Muscle layer of duodenum (tissue), 2 donors: ENCODE measurements at regions not wholly inside any gene's neighbourhood (a gene's known extent, or its start where the extent isn't known, plus 50 kb on each side); places are given as distances from the start of the nearest gene placed in this dataset.

Experiments used
- H3K27ac ChIP-seq: one replicate; pipeline ENCODE4 v1.7.0; 2013; ENCODE audit warnings: mild to moderate bottlenecking, low read length
- H3K27me3 ChIP-seq: one replicate; pipeline ENCODE4 v1.7.0; 2013; ENCODE audit warnings: low read depth, mild to moderate bottlenecking, control low read depth, low read length
- H3K36me3 ChIP-seq, 2 donors: one replicate each; pipeline ENCODE4 v1.7.0; 2013; ENCODE audit warnings: low read length in 2 of 2, control low read depth in 1 of 2, mild to moderate bottlenecking in 1 of 2; ENCODE audit not compliant: insufficient read depth in 2 of 2, control insufficient read depth in 1 of 2
- H3K4me1 ChIP-seq, 2 donors: one replicate each; pipeline ENCODE4 v1.7.0; 2013; ENCODE audit warnings: low read length in 2 of 2, mild to moderate bottlenecking in 2 of 2, control low read depth in 1 of 2, moderate library complexity in 1 of 2; ENCODE audit not compliant: insufficient read depth in 2 of 2, control insufficient read depth in 1 of 2
- H3K4me3 ChIP-seq, 2 donors: one replicate each; pipeline ENCODE4 v1.7.0; 2013; ENCODE audit warnings: low read length in 2 of 2, low read depth in 1 of 2, mild to moderate bottlenecking in 1 of 2
- H3K9me3 ChIP-seq, 2 donors: one replicate each; pipeline ENCODE4 v1.7.0; 2013; ENCODE audit warnings: low read length in 2 of 2, control low read depth in 1 of 2, mild to moderate bottlenecking in 1 of 2; ENCODE audit not compliant: control insufficient read depth in 1 of 2
- donor health status: healthy.

DNA sequence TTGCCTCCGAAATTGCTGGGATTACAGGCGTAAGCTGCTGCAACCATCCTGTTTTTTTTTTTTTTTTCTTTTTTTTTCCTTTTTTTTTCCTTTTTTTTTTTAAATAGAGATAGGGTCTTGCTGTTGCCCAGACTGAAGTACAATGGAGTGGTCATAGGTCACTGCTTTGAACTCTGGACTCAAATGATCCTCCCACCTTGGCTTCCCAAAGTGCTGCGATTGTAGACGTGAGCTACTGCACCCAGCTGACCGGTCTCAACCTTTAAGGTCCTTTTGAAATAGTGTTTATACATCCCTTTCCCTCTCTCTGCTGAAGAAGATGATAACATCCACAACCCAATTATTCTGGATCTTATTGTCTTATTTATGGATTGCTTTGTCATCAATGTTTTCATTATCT is 548.7 kb downstream of the GBA3 start:
- H3K27ac ChIP-seq = no peak overlapping the region
- H3K36me3 ChIP-seq = no peaks in the 10 kb centered on the region
- no peaks in the 10 kb centered on the region for H3K4me1 ChIP-seq
- H3K9me3 ChIP-seq = no peaks in the 10 kb centered on the region
- H3K4me3 ChIP-seq = no peak overlapping the region
- H3K27me3 ChIP-seq = no peaks in the 10 kb centered on the region

GRCh38 chr4:23238848-23239247 is 546.1 kb downstream of the GBA3 start:
- no peaks in the 10 kb centered on the region for H3K36me3 ChIP-seq
- no peaks in the 10 kb centered on the region for H3K27me3 ChIP-seq
- H3K4me3 ChIP-seq = no peak overlapping the region
- H3K9me3 ChIP-seq = no peaks in the 10 kb centered on the region
- no peaks in the 10 kb centered on the region for H3K4me1 ChIP-seq
- no peak overlapping the region for H3K27ac ChIP-seq

GRCh38 chr4:23237771-23238170 is 545.0 kb downstream of the GBA3 start:
- Histone ChIP-seq H3K27ac (no peak overlapping the region), H3K36me3 (no peaks in the 10 kb centered on the region), H3K27me3 (no peaks in the 10 kb centered on the region), H3K9me3 (no peaks in the 10 kb centered on the region), H3K4me1 (no peaks in the 10 kb centered on the region), H3K4me3 (no peak overlapping the region)

DNA sequence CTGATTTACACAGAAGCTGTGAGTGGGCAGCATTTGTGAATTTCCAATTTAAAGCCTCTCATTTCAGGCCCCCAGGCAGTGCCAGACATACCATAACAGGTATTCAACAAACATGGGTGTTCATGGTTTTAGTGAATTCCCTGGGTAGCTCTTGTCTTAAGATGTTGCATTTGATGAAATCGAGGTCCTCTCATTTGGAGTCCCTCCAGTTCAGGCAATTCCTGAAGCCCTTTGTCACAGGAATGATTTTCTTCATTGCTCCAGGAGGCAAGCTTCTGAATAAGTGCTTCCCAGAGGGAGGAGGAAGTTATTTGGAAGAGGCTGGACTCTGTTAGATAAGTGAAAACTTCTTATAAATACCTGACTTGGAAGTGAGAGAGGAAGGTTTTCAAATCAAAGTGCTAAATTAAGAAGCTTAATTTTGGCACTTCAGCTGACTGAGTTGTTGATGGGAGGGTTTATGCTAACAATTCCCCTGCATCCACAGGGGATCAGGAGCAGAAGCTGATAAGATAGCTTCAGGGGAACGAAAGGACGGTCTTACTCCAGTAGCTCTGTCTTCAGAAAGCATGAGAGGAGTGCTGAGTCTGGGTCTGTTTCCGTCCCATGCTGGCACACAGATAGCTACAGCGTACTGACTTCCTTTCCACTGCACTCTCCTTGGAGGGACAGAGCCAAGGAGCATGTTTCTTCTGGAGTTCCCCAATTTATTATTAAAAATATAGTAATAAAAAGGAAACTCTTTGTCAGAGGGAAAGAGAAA is 543.1 kb downstream of the GBA3 start:
- no peaks in the 10 kb centered on the region for H3K4me1 ChIP-seq
- H3K27ac ChIP-seq = no peak overlapping the region
- no peak overlapping the region for H3K4me3 ChIP-seq
- H3K27me3 ChIP-seq = no peaks in the 10 kb centered on the region
- no peaks in the 10 kb centered on the region for H3K36me3 ChIP-seq
- no peaks in the 10 kb centered on the region for H3K9me3 ChIP-seq

DNA sequence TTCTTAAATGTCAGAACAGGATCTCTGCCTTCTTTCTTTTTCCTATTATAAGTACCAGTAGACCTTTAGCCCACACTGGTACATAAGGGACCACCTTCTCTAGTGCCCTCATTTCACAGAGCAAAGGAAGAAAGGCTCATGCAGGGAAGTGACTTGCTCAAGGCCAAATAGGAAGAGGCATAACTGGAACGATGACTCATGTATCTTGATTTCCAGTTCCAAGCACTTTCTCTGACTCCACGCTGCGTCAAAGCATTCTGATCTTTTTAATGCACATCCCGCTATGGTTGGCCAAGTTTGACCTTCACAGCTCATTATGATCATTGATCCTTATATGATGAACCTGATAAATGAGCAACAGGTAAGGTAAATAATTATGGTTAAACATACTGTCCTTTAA is 542.0 kb downstream of the GBA3 start:
- Histone ChIP-seq H3K27me3 (no peaks in the 10 kb centered on the region), H3K36me3 (no peaks in the 10 kb centered on the region)

DNA sequence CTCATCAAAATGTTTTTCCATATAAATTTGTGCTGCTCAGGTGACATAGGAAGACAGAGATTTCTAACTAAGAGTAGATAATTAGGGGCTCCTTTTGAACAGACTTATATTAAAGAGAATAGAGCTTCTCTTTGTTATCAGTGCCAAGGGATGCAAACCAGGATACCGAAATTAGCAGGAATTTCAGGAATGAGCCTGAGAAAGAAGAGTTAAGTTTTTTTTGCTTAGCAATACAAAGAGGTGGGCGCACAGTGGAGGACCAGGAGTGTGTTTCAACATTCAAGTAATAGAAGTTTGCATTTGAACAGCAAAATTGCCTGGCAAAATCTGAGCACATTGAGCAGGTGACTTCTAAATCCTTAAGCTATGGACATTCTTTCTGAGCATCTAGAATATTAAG is 541.3 kb downstream of the GBA3 start:
- Histone ChIP-seq H3K4me1 (no peaks in the 10 kb centered on the region), H3K27ac (no peak overlapping the region), H3K27me3 (no peaks in the 10 kb centered on the region), H3K4me3 (no peak overlapping the region), H3K36me3 (no peaks in the 10 kb centered on the region), H3K9me3 (no peaks in the 10 kb centered on the region)

More for the DNA sequence above, 542.0 kb downstream of the GBA3 start:
- H3K9me3 ChIP-seq = no peaks in the 10 kb centered on the region
- no peaks in the 10 kb centered on the region for H3K4me1 ChIP-seq
- H3K27ac ChIP-seq = no peak overlapping the region
- H3K4me3 ChIP-seq = no peak overlapping the region

- Histone ChIP-seq H3K27me3 (no peaks in the 10 kb centered on the region), H3K9me3 (no peaks in the 10 kb centered on the region), H3K4me1 (no peaks in the 10 kb centered on the region), H3K4me3 (no peak overlapping the region), H3K27ac (no peak overlapping the region), H3K36me3 (no peaks in the 10 kb centered on the region)
Observed at GRCh38 chr4:23233596-23233995, 540.9 kb downstream of the GBA3 start.

DNA sequence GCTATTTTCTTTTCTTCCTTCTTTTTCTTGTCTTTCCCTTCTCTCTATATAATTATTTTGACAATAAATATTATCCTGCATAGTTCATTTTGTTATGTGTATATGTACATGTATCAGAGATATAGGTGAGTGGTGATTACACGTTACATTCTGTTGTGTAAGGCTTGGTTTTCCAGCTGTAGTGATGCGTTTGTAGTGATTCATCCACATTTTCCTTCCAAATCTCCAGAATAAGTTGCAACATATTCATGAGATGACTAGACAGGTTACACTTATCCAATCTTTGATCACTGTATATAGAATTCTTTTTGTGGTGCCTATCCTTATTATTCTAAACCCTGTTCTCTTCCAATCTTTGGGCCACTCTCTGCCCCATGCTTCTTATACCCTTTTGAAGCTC is 540.2 kb downstream of the GBA3 start:
- H3K4me3 ChIP-seq = no peak overlapping the region
- no peaks in the 10 kb centered on the region for H3K9me3 ChIP-seq
- no peak overlapping the region for H3K27ac ChIP-seq
- H3K36me3 ChIP-seq = no peaks in the 10 kb centered on the region
- no peaks in the 10 kb centered on the region for H3K4me1 ChIP-seq
- no peaks in the 10 kb centered on the region for H3K27me3 ChIP-seq

DNA sequence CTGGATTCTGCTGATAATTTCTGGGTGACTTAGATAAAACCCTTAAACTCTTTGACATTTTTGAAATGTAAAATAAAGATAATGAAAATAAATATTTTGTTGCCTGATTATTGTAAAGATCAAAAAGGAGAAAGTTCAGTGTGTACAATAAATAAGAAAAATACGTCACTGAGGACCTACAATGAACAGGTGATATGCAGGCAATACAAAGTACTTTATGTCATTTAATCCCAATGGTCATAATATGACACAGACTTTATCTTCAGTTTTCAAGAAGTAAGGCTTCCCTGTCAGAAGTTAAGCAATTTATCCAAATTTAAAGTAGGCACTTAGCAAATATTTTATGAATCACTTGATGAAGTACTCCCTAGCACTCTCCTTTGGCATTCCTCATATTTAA is 532.8 kb downstream of the GBA3 start:
- H3K36me3 ChIP-seq = no peaks in the 10 kb centered on the region
- H3K9me3 ChIP-seq = no peaks in the 10 kb centered on the region
- H3K27me3 ChIP-seq = no peaks in the 10 kb centered on the region
- no peak overlapping the region for H3K27ac ChIP-seq
- H3K4me1 ChIP-seq = no peaks in the 10 kb centered on the region
- no peak overlapping the region for H3K4me3 ChIP-seq

DNA sequence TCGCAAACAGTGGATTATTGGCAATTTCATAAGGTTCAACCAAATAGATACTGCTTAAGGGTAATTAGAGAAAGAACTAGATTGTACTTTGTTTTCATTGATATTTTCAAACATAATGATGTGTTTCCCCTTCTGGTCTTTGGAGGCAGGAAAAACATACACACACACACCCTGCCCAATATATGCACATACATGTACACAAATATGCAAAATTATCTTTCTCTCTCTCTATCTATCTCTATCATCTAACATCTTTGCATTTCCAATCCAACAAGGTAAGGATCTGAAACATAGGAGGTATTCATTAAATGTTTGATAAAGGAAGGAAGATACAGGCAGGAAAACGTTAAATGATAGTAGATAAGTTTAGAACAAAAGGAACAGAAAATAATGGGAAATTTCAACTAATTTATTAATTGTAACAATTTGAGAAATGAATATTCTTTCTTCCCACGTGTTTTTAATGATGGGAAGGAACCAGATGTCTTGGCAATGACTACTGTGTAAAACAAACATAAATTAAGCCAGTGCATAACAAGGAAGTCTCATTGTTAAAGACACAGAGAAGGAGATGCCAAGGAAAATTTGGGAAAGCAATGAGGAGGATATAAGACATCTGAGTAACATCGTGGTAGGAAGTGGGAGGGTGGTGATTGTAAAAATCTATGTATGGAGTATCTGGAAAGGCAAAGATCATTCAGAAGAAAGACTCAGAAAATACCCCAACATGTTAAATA is 532.1 kb downstream of the GBA3 start:
- Histone ChIP-seq H3K4me1 (no peaks in the 10 kb centered on the region), H3K27ac (no peak overlapping the region), H3K27me3 (no peaks in the 10 kb centered on the region), H3K36me3 (no peaks in the 10 kb centered on the region), H3K9me3 (no peaks in the 10 kb centered on the region), H3K4me3 (no peak overlapping the region)

DNA sequence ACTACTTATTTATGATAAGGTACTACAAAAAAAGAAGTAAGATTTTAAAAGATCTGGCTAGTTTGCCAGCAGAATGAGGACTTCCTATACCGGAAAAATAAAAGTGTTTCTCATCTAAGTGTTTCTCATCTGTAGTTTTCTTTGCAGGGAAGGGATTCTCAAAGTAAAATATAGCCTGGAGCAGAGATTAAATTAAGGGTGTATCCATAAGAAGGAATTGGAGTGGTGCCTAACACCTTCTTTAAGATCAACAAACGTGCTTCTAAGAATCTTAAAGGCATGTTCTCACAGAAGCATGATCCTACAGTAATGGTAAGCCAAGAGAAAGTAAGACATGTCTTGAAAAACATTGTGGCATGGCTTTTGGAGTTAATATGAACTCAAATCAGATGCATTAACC is 528.2 kb downstream of the GBA3 start:
- Histone ChIP-seq H3K27ac (no peak overlapping the region), H3K4me3 (no peak overlapping the region), H3K9me3 (no peaks in the 10 kb centered on the region), H3K36me3 (no peaks in the 10 kb centered on the region), H3K27me3 (no peaks in the 10 kb centered on the region), H3K4me1 (no peaks in the 10 kb centered on the region)
